ENCODE measurements at regions not wholly inside any gene's neighbourhood (a gene's known extent, or its start where the extent isn't known, plus 50 kb on each side); places are given as distances from the start of the nearest gene placed in this dataset.

DNA sequence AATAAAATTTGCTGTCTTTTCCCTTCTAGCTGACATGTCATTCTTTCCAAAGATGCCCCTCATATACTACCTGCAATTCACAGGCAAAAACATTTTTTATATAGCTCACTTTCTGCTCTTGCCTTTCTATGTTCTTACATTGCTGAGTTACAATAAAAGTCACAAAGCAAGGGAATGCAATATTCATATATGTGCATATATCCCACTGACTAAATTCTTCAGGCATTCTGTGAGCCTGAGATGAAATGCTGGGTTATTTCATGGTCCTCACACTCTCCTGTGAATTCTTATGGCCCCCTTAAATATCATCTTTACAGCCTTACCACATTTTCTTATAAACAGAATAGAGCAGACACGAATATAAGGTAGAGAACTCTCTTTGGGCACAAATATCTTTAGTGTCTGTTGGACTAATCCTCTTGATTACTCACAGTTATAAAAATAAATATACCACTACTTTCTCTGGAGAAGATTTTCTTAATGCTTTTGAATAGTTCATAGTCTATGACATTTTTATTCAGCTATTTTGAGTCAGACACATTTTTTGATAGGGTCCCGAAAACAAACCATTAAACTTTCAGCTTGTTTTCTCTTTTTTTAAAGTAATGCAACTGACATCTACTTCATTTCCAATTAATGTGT is 84.1 kb upstream of the H2AZ1 start:
- no peaks in the 10 kb centered on the region for H3K27me3 Mint-ChIP-seq
- Histone ChIP-seq H3K27ac (ENCODE audit: low read depth in 1 of 2, low read length in 2 of 2) (no peak overlapping the region), H3K4me1 (ENCODE audit: insufficient read depth, low read length) (no peaks in the 10 kb centered on the region), H3K4me3 (ENCODE audit: low read length) (no peak overlapping the region), H3K27me3 (ENCODE audit: control insufficient read depth in 1 of 2, insufficient read depth in 2 of 2, low read length in 2 of 2) (no peaks in the 10 kb centered on the region), H3K9me3 (ENCODE audit: control insufficient read depth in 1 of 2, insufficient read depth in 1 of 2, low read length in 2 of 2) (peaks cover 0 to 6% of the 10 kb centered on the region in 2 experiments), H3K36me3 (ENCODE audit: insufficient read depth, low read length) (no peaks in the 10 kb centered on the region)
- H3K4me3 Mint-ChIP-seq, result no peak overlapping the region
- CTCF ChIA-PET, result no interaction called here
- H3K36me3 Mint-ChIP-seq (ENCODE audit: low read depth), result no peaks in the 10 kb centered on the region
- H3K9me3 Mint-ChIP-seq, result peaks cover 2% of the 10 kb centered on the region
- ATAC-seq (ENCODE audit: poor library complexity) (no peak), DNase-seq (no peak)
- TF ChIP-seq, protein P1, sequence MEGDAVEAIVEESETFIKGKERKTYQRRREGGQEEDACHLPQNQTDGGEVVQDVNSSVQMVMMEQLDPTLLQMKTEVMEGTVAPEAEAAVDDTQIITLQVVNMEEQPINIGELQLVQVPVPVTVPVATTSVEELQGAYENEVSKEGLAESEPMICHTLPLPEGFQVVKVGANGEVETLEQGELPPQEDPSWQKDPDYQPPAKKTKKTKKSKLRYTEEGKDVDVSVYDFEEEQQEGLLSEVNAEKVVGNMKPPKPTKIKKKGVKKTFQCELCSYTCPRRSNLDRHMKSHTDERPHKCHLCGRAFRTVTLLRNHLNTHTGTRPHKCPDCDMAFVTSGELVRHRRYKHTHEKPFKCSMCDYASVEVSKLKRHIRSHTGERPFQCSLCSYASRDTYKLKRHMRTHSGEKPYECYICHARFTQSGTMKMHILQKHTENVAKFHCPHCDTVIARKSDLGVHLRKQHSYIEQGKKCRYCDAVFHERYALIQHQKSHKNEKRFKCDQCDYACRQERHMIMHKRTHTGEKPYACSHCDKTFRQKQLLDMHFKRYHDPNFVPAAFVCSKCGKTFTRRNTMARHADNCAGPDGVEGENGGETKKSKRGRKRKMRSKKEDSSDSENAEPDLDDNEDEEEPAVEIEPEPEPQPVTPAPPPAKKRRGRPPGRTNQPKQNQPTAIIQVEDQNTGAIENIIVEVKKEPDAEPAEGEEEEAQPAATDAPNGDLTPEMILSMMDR (IDR thresholded peaks at IDR 0.05), result no peak
- no peak overlapping the region for H3K27ac Mint-ChIP-seq
- POLR2A ChIA-PET, result no interaction called here
- intact Hi-C loops (cut with DNase I, micrococcal nuclease), result no loop called here
- no peaks in the 10 kb centered on the region for H3K4me1 Mint-ChIP-seq (ENCODE audit: low read depth)

DNA sequence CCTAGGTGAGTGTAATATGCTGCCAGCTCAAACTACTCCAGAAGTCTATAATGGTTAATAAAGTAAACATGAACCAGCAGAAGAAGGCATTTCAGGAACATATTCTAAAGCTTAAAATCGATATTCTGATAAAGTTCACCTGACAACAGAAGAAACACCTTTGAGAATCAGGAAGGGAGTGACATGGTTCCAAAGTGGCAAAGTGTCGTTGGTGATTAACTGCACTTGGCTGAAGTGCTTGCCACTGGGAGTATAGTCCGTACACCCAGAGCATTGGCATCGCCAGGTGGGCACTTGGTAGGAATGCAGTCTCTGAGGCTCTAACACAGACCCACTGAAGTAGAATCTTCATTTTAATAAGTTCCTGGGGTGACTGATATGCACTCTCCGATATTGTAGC is 76.0 kb upstream of the H2AZ1 start:
- no peak overlapping the region for H3K4me3 ChIP-seq (ENCODE audit: low read length)
- H3K4me1 ChIP-seq (ENCODE audit: insufficient read depth, low read length), result no peaks in the 10 kb centered on the region
- no peak for ATAC-seq (ENCODE audit: poor library complexity)
- peaks cover 0 to 3% of the 10 kb centered on the region in 2 experiments for H3K27me3 ChIP-seq (ENCODE audit: control insufficient read depth in 1 of 2, insufficient read depth in 2 of 2, low read length in 2 of 2)
- CTCF ChIA-PET, result no interaction called here
- Mint-ChIP-seq H3K9me3 (no peaks in the 10 kb centered on the region), H3K27ac (no peak overlapping the region), H3K27me3 (peaks cover 33% of the 10 kb centered on the region), H3K36me3 (ENCODE audit: low read depth) (no peaks in the 10 kb centered on the region), H3K4me1 (ENCODE audit: low read depth) (no peaks in the 10 kb centered on the region), H3K4me3 (no peak overlapping the region)
- no peaks in the 10 kb centered on the region for H3K36me3 ChIP-seq (ENCODE audit: insufficient read depth, low read length)
- TF ChIP-seq, protein P1 (IDR thresholded peaks at IDR 0.05), result no peak
- POLR2A ChIA-PET, result no interaction called here
- no peak for DNase-seq
- intact Hi-C loops (cut with DNase I, micrococcal nuclease), result no loop called here
- no peak overlapping the region for H3K27ac ChIP-seq (ENCODE audit: low read depth in 1 of 2, low read length in 2 of 2)
- H3K9me3 ChIP-seq (ENCODE audit: control insufficient read depth in 1 of 2, insufficient read depth in 1 of 2, low read length in 2 of 2), result no peaks in the 10 kb centered on the region

DNA sequence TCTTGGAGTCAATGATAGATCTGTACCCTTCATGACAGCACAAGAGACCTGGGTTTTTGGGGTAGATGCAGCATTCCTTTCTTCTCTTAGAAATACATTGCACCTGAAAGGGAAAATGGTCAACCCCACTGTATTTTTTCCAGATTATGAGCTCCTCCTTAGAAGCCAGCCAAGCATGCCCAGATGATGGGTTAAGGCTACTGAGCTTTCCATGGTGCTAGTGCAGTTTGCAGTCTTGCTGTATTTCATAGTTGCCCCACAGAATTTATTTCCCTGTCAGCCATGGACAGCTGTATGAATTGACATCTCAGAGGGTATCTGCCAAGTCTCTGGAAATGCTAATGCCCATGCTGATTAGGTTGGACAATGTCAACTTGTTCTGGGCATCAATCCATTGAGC is 73.7 kb upstream of the H2AZ1 start:
- H3K27me3 Mint-ChIP-seq, result peaks cover 37% of the 10 kb centered on the region
- H3K9me3 ChIP-seq (ENCODE audit: control insufficient read depth in 1 of 2, insufficient read depth in 1 of 2, low read length in 2 of 2), result no peaks in the 10 kb centered on the region
- no peak for DNase-seq
- H3K4me1 ChIP-seq (ENCODE audit: insufficient read depth, low read length), result no peaks in the 10 kb centered on the region
- H3K27me3 ChIP-seq (ENCODE audit: control insufficient read depth in 1 of 2, insufficient read depth in 2 of 2, low read length in 2 of 2), result peaks cover 0 to 3% of the 10 kb centered on the region in 2 experiments
- no peak overlapping the region for H3K27ac ChIP-seq (ENCODE audit: low read depth in 1 of 2, low read length in 2 of 2)
- ChIA-PET CTCF (no interaction called here), POLR2A (no interaction called here)
- H3K4me3 Mint-ChIP-seq, result no peak overlapping the region
- H3K36me3 Mint-ChIP-seq (ENCODE audit: low read depth), result no peaks in the 10 kb centered on the region
- ATAC-seq (ENCODE audit: poor library complexity), result no peak
- H3K36me3 ChIP-seq (ENCODE audit: insufficient read depth, low read length), result no peaks in the 10 kb centered on the region
- H3K4me1 Mint-ChIP-seq (ENCODE audit: low read depth), result no peaks in the 10 kb centered on the region
- no peaks in the 10 kb centered on the region for H3K9me3 Mint-ChIP-seq
- no peak overlapping the region for H3K27ac Mint-ChIP-seq
- intact Hi-C loops (cut with DNase I, micrococcal nuclease), result no loop called here
- H3K4me3 ChIP-seq (ENCODE audit: low read length), result no peak overlapping the region
- TF ChIP-seq, protein P1 (IDR thresholded peaks at IDR 0.05), result no peak
